ENCODE measurements at regions not wholly inside any gene's neighbourhood (a gene's known extent, or its start where the extent isn't known, plus 50 kb on each side); places are given as distances from the start of the nearest gene placed in this dataset.

GRCh38 chr3:5312290-5312689 is 124.8 kb downstream of the EDEM1 start:
- POLR2A ChIA-PET = interaction anchor here (0.6 to 1.0 kb wide), 4 partner anchors 13 to 92 kb away, joined by 3 read pairs; no protein-coding TSS in a partner anchor
- WGBS (ENCODE audit: insufficient coverage, low coverage, missing lambda C conversion rate) = 0% methylated on average over 3 of the region's 3 CpGs
- DNase-seq (ENCODE audit: extremely low read depth in 1 of 4, low spot score in 3 of 4) (no peak), ATAC-seq (no peak), FAIRE-seq (no peak)
- Histone ChIP-seq H3K9me1 (ENCODE audit: control insufficient read depth, insufficient read depth, low read length) (no peaks in the 10 kb centered on the region), H3K4me1 (replicated peaks in 1 of 2; ENCODE audit: control insufficient read depth in 2 of 2, insufficient read depth in 2 of 2, low read length in 2 of 2) (no peaks in the 10 kb centered on the region), H3K79me2 (ENCODE audit: control insufficient read depth, insufficient read depth, low read length) (no peaks in the 10 kb centered on the region), H2AFZ (ENCODE audit: low read depth, low read length) (no peak overlapping the region), H3K4me2 (ENCODE audit: insufficient read depth, low read length) (no peak overlapping the region), H3K9ac (ENCODE audit: insufficient read depth in 1 of 2, low read depth in 2 of 2, low read length in 2 of 2) (no peak overlapping the region), H3K27ac (ENCODE audit: extremely low read depth, low read depth, low read length) (no peak overlapping the region), H3K27me3 (ENCODE audit: control insufficient read depth in 2 of 2, insufficient read depth in 2 of 2, low read length in 2 of 2) (peaks cover 6 to 22% of the 10 kb centered on the region in 2 experiments; a peak in 3 of 5 replicates), H3K4me3 (no peak overlapping the region), H3K36me3 (ENCODE audit: control insufficient read depth, insufficient read depth, low read length) (no peaks in the 10 kb centered on the region), H3K9me3 (replicated peaks; ENCODE audit: control insufficient read depth, insufficient read depth, low read depth, low read length) (no peaks in the 10 kb centered on the region), H4K20me1 (replicated peaks; ENCODE audit: control insufficient read depth, insufficient read depth, low read length) (no peaks in the 10 kb centered on the region)
- in situ Hi-C loops (cut with MboI) (loop anchor here (25.0 kb wide), 1 partner anchor 1475 kb away; no protein-coding TSS in a partner anchor), intact Hi-C loops (cut with micrococcal nuclease) (no loop called here)
- CTCF ChIA-PET (ENCODE audit: low intra/inter-chr PET ratio) = no interaction called here
- TF ChIP-seq EP400 (IDR thresholded peaks at IDR 0.05) (no peak), CBX1 (IDR thresholded peaks at IDR 0.05; ENCODE audit: low read depth) (no peak), TCFL5 (CRISPR knock-in tag; conservative IDR thresholded peaks at IDR 0.05) (no peak), FIP1L1 (IDR thresholded peaks at IDR 0.05; ENCODE audit: low read depth, low read length, poor library complexity, severe bottlenecking) (no peak), SPI1 (IDR thresholded peaks at IDR 0.05; ENCODE audit: borderline replicate concordance, low read depth, low read length) (no peak), ZFX (CRISPR knock-in tag; IDR thresholded peaks at IDR 0.05) (no peak), ZNF311 (CRISPR knock-in tag; IDR thresholded peaks at IDR 0.05) (no peak), RBFOX2 (IDR thresholded peaks at IDR 0.05; ENCODE audit: low read depth, low read length) (no peak)
- BruUV-seq (replicated peaks) = no TSS peak
